Kidney glomerular epithelial cell (primary cell): ENCODE measurements at regions not wholly inside any gene's neighbourhood (a gene's known extent, or its start where the extent isn't known, plus 50 kb on each side); places are given as distances from the start of the nearest gene placed in this dataset.

ENCODE experiments used
- DNase-seq: peaks from one replicate; lab custom pipeline; 2025; lab: John Stamatoyannopoulos, UW

GRCh38 chr5:104223885-104224773 is 661.5 kb upstream of the NUDT12 start:
- DNase-seq: no peak

GRCh38 chr5:104218200-104218599 is 655.6 kb upstream of the NUDT12 start:
- no peak for DNase-seq

- DNase-seq: no peak
Measured at GRCh38 chr5:104213216-104213615, 650.6 kb upstream of the NUDT12 start.

GRCh38 chr5:104199771-104200170 is 637.2 kb upstream of the NUDT12 start:
- DNase-seq: no peak

- DNase-seq: no peak
Measured at GRCh38 chr5:104198156-104198555, 635.6 kb upstream of the NUDT12 start.

GRCh38 chr5:104189909-104190308 is 627.3 kb upstream of the NUDT12 start:
- DNase-seq: no peak

- no peak for DNase-seq
Measured at GRCh38 chr5:104189031-104189430, 626.4 kb upstream of the NUDT12 start.

GRCh38 chr5:104187656-104188055 is 625.1 kb upstream of the NUDT12 start:
- no peak for DNase-seq

- no peak for DNase-seq
Measured at GRCh38 chr5:104186510-104186909, 623.9 kb upstream of the NUDT12 start.

GRCh38 chr5:104186100-104186499 is 623.5 kb upstream of the NUDT12 start:
- DNase-seq: no peak

- no peak for DNase-seq
Measured at GRCh38 chr5:104184264-104184663, 621.7 kb upstream of the NUDT12 start.

GRCh38 chr5:104178829-104179456 is 616.4 kb upstream of the NUDT12 start:
- peak; percentile 15 for DNase-seq

GRCh38 chr5:104178066-104178465 is 615.5 kb upstream of the NUDT12 start:
- no peak for DNase-seq

GRCh38 chr5:104177651-104178050 is 615.1 kb upstream of the NUDT12 start:
- no peak for DNase-seq

GRCh38 chr5:104172976-104173375 is 610.4 kb upstream of the NUDT12 start:
- DNase-seq: no peak

- no peak for DNase-seq
Measured at GRCh38 chr5:104171958-104172690, 609.5 kb upstream of the NUDT12 start.

GRCh38 chr5:104170926-104171325 is 608.3 kb upstream of the NUDT12 start:
- DNase-seq: no peak

- no peak for DNase-seq
Measured at GRCh38 chr5:104146652-104147051, 584.1 kb upstream of the NUDT12 start.

GRCh38 chr5:104139840-104140239 is 577.3 kb upstream of the NUDT12 start:
- no peak for DNase-seq

- no peak for DNase-seq
Measured at GRCh38 chr5:104130320-104130719, 567.7 kb upstream of the NUDT12 start.

- no peak for DNase-seq
Measured at GRCh38 chr5:104128348-104128747, 565.8 kb upstream of the NUDT12 start.

GRCh38 chr5:104126980-104127379 is 564.4 kb upstream of the NUDT12 start:
- DNase-seq: no peak

- DNase-seq: no peak
Measured at GRCh38 chr5:104119529-104119928, 556.9 kb upstream of the NUDT12 start.
